H1 (cell line): ENCODE measurements at regions not wholly inside any gene's neighbourhood (a gene's known extent, or its start where the extent isn't known, plus 50 kb on each side); places are given as distances from the start of the nearest gene placed in this dataset.

Experiments used
- CTCF ChIA-PET: fragments of 300-600 bp; sonication (Branson Sonifier 250); formaldehyde crosslinking; loops from one replicate; lab custom pipeline; 2021; ENCODE audit not compliant: partially characterized antibody; lab: Charles Lee
- POLR2A ChIA-PET: fragments of 300-600 bp; sonication (Branson Sonifier 250); formaldehyde crosslinking; loops from one replicate; lab custom pipeline; 2021; ENCODE audit warnings: inconsistent platforms; ENCODE audit not compliant: partially characterized antibody; lab: Charles Lee
- DNase-seq, 2 experiments: peaks; one replicate each; pipeline versions ENCODE4 v3.0.0 to v3.0.0-alpha.2; 2010 to 2022; ENCODE audit warnings: low spot score in 2 of 2, low read depth in 1 of 2, mixed read lengths in 1 of 2
- FAIRE-seq: peaks from 2 replicates; lab custom pipeline; 2011; peaks lifted over from hg19 to GRCh38; lab: Jason Lieb, UNC
- H2AFZ ChIP-seq: 2 replicates; pipeline ENCODE4 v1.8.1; 2012; ENCODE audit warnings: low read length, inconsistent platforms
- H2AK5ac ChIP-seq: 2 replicates; pipeline ENCODE4 v1.6.1; 2013; ENCODE audit warnings: low read depth, low read length
- H2BK120ac ChIP-seq: replicated peaks from 2 replicates; pipeline ENCODE3; 2013; ENCODE audit warnings: low read depth, low read length, inconsistent platforms
- H2BK12ac ChIP-seq: 2 replicates; pipeline ENCODE4 v1.6.1; 2013; ENCODE audit warnings: low read depth, low read length
- H2BK15ac ChIP-seq: 2 replicates; pipeline ENCODE4 v1.6.1; 2013; ENCODE audit warnings: low read length
- H2BK20ac ChIP-seq: 2 replicates; pipeline ENCODE4 v1.6.1; 2013; ENCODE audit warnings: low read length
- H2BK5ac ChIP-seq: 2 replicates; pipeline ENCODE4 v1.6.1; 2013; ENCODE audit warnings: low read depth, low read length
- H3K14ac ChIP-seq: 2 replicates; pipeline ENCODE4 v1.6.1; 2013; ENCODE audit warnings: inconsistent platforms; ENCODE audit not compliant: insufficient read length
- H3K18ac ChIP-seq: 2 replicates; pipeline ENCODE4 v1.6.1; 2013; ENCODE audit warnings: low read length; ENCODE audit errors: extremely low read depth
- H3K23ac ChIP-seq: 2 replicates; pipeline ENCODE4 v1.6.1; 2013; ENCODE audit warnings: inconsistent platforms; ENCODE audit not compliant: insufficient read length
- H3K23me2 ChIP-seq: 2 replicates; pipeline ENCODE4 v1.6.1; 2013; ENCODE audit warnings: low read depth, low read length
- H3K27ac ChIP-seq: 2 replicates; pipeline ENCODE4 v1.6.1; 2011; ENCODE audit warnings: low read depth, low read length, inconsistent platforms
- H3K27me3 ChIP-seq, 4 experiments: replicated peaks in 1 of 4; 1 replicate in 1 of 4; 2 replicates in 3 of 4; pipeline versions ENCODE4 v1.6.1 to v1.8.1; 2011 to 2013; ENCODE audit warnings: low read length in 3 of 4, mild to moderate bottlenecking in 3 of 4, inconsistent platforms in 2 of 4, mixed read lengths in 2 of 4, moderate library complexity in 1 of 4; ENCODE audit not compliant: control insufficient read depth in 3 of 4, insufficient read depth in 3 of 4; ENCODE audit errors: extremely low read depth in 1 of 4
- H3K36me3 ChIP-seq, 4 experiments: 2 replicates each; pipeline versions ENCODE4 v1.6.1 to v1.8.1; 2011 to 2013; ENCODE audit warnings: mild to moderate bottlenecking in 4 of 4, low read length in 3 of 4, moderate library complexity in 2 of 4, control low read depth in 1 of 4, inconsistent platforms in 1 of 4; ENCODE audit not compliant: insufficient read depth in 4 of 4, control insufficient read depth in 2 of 4
- H3K4ac ChIP-seq: replicated peaks from 2 replicates; pipeline ENCODE3; 2013; ENCODE audit warnings: low read length, low read depth, mixed read lengths, inconsistent platforms; ENCODE audit not compliant: insufficient read length
- H3K4me1 ChIP-seq, 4 experiments: replicated peaks in 1 of 4; 1 replicate in 1 of 4; 2 replicates in 3 of 4; pipeline versions ENCODE4 v1.6.1 to v1.8.1; 2011 to 2013; ENCODE audit warnings: low read length in 3 of 4, inconsistent platforms in 2 of 4, mixed read lengths in 1 of 4; ENCODE audit not compliant: insufficient read depth in 4 of 4, control insufficient read depth in 3 of 4
- H3K4me2 ChIP-seq, 2 experiments: 2 replicates each; pipeline versions ENCODE4 v1.6.1 to v1.8.1; 2011 to 2013; ENCODE audit warnings: low read depth in 2 of 2, low read length in 2 of 2, control low read depth in 1 of 2, inconsistent platforms in 1 of 2, mild to moderate bottlenecking in 1 of 2; ENCODE audit not compliant: insufficient read depth in 1 of 2
- H3K4me3 ChIP-seq, 4 experiments: fragments of 200-600, 300-600 bp in 1 of 4; sonication (generic), shearing (Covaris generic), sonication (Bioruptor Twin) in 1 of 4; 2 replicates each; pipeline versions ENCODE4 v1.5.1 to v1.8.1; 2011 to 2016; ENCODE audit warnings: low read length in 4 of 4, low read depth in 3 of 4, control low read depth in 2 of 4, inconsistent platforms in 2 of 4, mild to moderate bottlenecking in 2 of 4, mixed read lengths in 1 of 4, moderate library complexity in 1 of 4; ENCODE audit not compliant: insufficient read depth in 2 of 4; ENCODE audit errors: extremely low read depth in 1 of 4
- H3K56ac ChIP-seq: replicated peaks from 2 replicates; pipeline ENCODE3; 2013; ENCODE audit warnings: low read depth, mild to moderate bottlenecking, mixed read lengths, low read length, inconsistent platforms; ENCODE audit not compliant: insufficient read length
- H3K79me1 ChIP-seq: 2 replicates; pipeline ENCODE4 v1.6.1; 2013; ENCODE audit warnings: low read depth, low read length, control low read depth
- H3K79me2 ChIP-seq, 2 experiments: 2 replicates each; pipeline versions ENCODE4 v1.6.1 to v1.8.1; 2012 to 2013; ENCODE audit warnings: low read length in 2 of 2, mild to moderate bottlenecking in 2 of 2, inconsistent platforms in 1 of 2; ENCODE audit not compliant: insufficient read depth in 2 of 2, control insufficient read depth in 1 of 2
- H3K9ac ChIP-seq, 4 experiments: replicated peaks in 1 of 4; 1 replicate in 1 of 4; 2 replicates in 3 of 4; pipeline versions ENCODE4 v1.6.1 to v1.8.1; 2011 to 2013; ENCODE audit warnings: low read depth in 3 of 4, low read length in 3 of 4, control low read depth in 2 of 4, mild to moderate bottlenecking in 2 of 4, moderate library complexity in 2 of 4, inconsistent platforms in 1 of 4; ENCODE audit errors: extremely low read depth in 1 of 4
- H3K9me3 ChIP-seq, 2 experiments: 2 replicates each; pipeline versions ENCODE4 v1.6.1 to v1.8.1; 2012 to 2013; ENCODE audit warnings: mild to moderate bottlenecking in 2 of 2, moderate library complexity in 2 of 2, control low read depth in 1 of 2, inconsistent platforms in 1 of 2, low read depth in 1 of 2, low read length in 1 of 2, mixed read lengths in 1 of 2; ENCODE audit not compliant: insufficient read depth in 2 of 2
- H4K20me1 ChIP-seq, 2 experiments: replicated peaks in 1 of 2; 2 replicates each; pipeline versions ENCODE3 to v1.8.1; 2011 to 2013; ENCODE audit warnings: inconsistent platforms in 2 of 2, low read length in 2 of 2, mild to moderate bottlenecking in 1 of 2; ENCODE audit not compliant: insufficient read depth in 2 of 2, control insufficient read depth in 1 of 2
- H4K5ac ChIP-seq: 2 replicates; pipeline ENCODE4 v1.6.1; 2013; ENCODE audit warnings: low read length, low read depth, mixed read lengths, inconsistent platforms; ENCODE audit not compliant: insufficient read length
- H4K8ac ChIP-seq: 2 replicates; pipeline ENCODE4 v1.8.0; 2013; ENCODE audit warnings: mild to moderate bottlenecking, moderate library complexity, low read length, inconsistent platforms; ENCODE audit not compliant: insufficient read depth; ENCODE audit errors: extremely low read depth
- H4K91ac ChIP-seq: replicated peaks from 2 replicates; pipeline ENCODE3; 2013; ENCODE audit warnings: low read length, mixed read lengths, inconsistent platforms; ENCODE audit not compliant: insufficient read length
- ATF3 ChIP-seq: IDR thresholded peaks from 2 replicates; pipeline ENCODE4 v1.6.1; 2011; ENCODE audit warnings: low read depth, mild to moderate bottlenecking, low read length; ENCODE audit not compliant: insufficient read depth
- BRCA1 ChIP-seq: IDR thresholded peaks from 2 replicates; pipeline ENCODE4 v1.6.1; 2012; ENCODE audit warnings: low read depth, low read length, improper control_type of control experiment
- CBX8 ChIP-seq: fragments of 300-800, 300-1000 bp; sonication (generic); IDR thresholded peaks from 2 replicates; pipeline ENCODE4 v1.7.1; 2016; ENCODE audit warnings: low read depth, low read length, borderline replicate concordance
- CHD1 ChIP-seq: IDR thresholded peaks from 2 replicates; pipeline ENCODE4 v1.6.1; 2012; ENCODE audit warnings: low read depth, low read length, improper control_type of control experiment
- FOSL1 ChIP-seq: IDR thresholded peaks from 2 replicates; pipeline ENCODE4 v1.6.1; 2011; ENCODE audit warnings: mild to moderate bottlenecking, low read depth, low read length, moderate library complexity; ENCODE audit not compliant: insufficient read depth
- KDM1A ChIP-seq: fragments of 200-600, 300-600 bp; sonication (generic); IDR thresholded peaks from 2 replicates; pipeline ENCODE4 v1.7.1; 2016; ENCODE audit warnings: mild to moderate bottlenecking, low read length, borderline replicate concordance
- MAFK ChIP-seq: IDR thresholded peaks from 2 replicates; pipeline ENCODE4 v1.6.1; 2012; ENCODE audit warnings: low read depth, mild to moderate bottlenecking, improper control_type of control experiment, low read length
- POLR2AphosphoS5 ChIP-seq: IDR thresholded peaks from 2 replicates; pipeline ENCODE4 v1.6.1; 2011; ENCODE audit warnings: low read depth, low read length
- POU5F1 ChIP-seq: IDR thresholded peaks from 2 replicates; pipeline ENCODE4 v1.6.1; 2011; ENCODE audit warnings: low read depth, mild to moderate bottlenecking, low read length, moderate library complexity
- RFX5 ChIP-seq: IDR thresholded peaks from 2 replicates; pipeline ENCODE4 v1.6.1; 2011; ENCODE audit warnings: low read depth, low read length, improper control_type of control experiment, borderline replicate concordance
- RXRA ChIP-seq: IDR thresholded peaks from 2 replicates; pipeline ENCODE4 v1.6.1; 2011; ENCODE audit warnings: low read depth, mild to moderate bottlenecking, low read length, moderate library complexity; ENCODE audit not compliant: insufficient read depth
- SIX5 ChIP-seq: IDR thresholded peaks from 2 replicates; pipeline ENCODE4 v1.6.1; 2011; ENCODE audit warnings: mild to moderate bottlenecking, low read depth, low read length
- SRF ChIP-seq: IDR thresholded peaks from 2 replicates; pipeline ENCODE4 v1.6.1; 2011; ENCODE audit warnings: mild to moderate bottlenecking, low read depth, low read length, moderate library complexity
- WGBS, 2 experiments: shearing (Covaris generic) in 1 of 2; methylation state at CpG; one replicate each; pipeline versions ENCODE4 v1.1.6 to v1.1.7; 2013 to 2015; ENCODE audit warnings: low lambda C conversion rate in 2 of 2, mixed read lengths in 2 of 2, inconsistent platforms in 1 of 2, low coverage in 1 of 2, missing lambda C conversion rate in 1 of 2; ENCODE audit not compliant: insufficient replicate concordance in 2 of 2, insufficient coverage in 1 of 2, insufficient read length in 1 of 2; ENCODE audit errors: extremely low coverage in 1 of 2, missing lambda C conversion rate in 1 of 2; 5-methylcytosine and 5-hydroxymethylcytosine counted together

- no peaks in the 10 kb centered on the region for H3K9me3 ChIP-seq
- peaks cover 8 to 13% (median 11%) of the 10 kb centered on the region in 4 experiments for H3K4me1 ChIP-seq
- 0 out of 2 replicates have a peak, but pooled peaks cover 2% of the 10 kb centered on the region for H3K23me2 ChIP-seq
- FAIRE-seq (no peak), DNase-seq (no peak)
- H4K8ac ChIP-seq, result no peak overlapping the region
- no peak overlapping the region for H3K27ac ChIP-seq
- no peaks in the 10 kb centered on the region for H3K27me3 ChIP-seq
- no peak overlapping the region for H3K18ac ChIP-seq
- no peak overlapping the region for H2BK20ac ChIP-seq
- no peak overlapping the region for H3K14ac ChIP-seq
- no peaks in the 10 kb centered on the region for H3K79me1 ChIP-seq
- H4K5ac ChIP-seq, result no peak overlapping the region
- H2BK12ac ChIP-seq, result no peak overlapping the region
- ChIA-PET POLR2A (interaction anchor here (0.6 to 1.9 kb wide), 3 partner anchors 31 to 134 kb away, joined by 4 to 7 read pairs (median 4); no protein-coding TSS in a partner anchor), CTCF (interaction anchor here (0.7 to 7.7 kb wide), 6 partner anchors 10 to 205 kb away, joined by 3 to 58 read pairs (median 9); no protein-coding TSS in a partner anchor)
- H3K9ac ChIP-seq, result no peak overlapping the region
- H3K36me3 ChIP-seq, result no peaks in the 10 kb centered on the region
- H2BK120ac ChIP-seq, result no peak overlapping the region
- H2AFZ ChIP-seq, result no peak overlapping the region
- no peak overlapping the region for H3K4me2 ChIP-seq
- H3K4ac ChIP-seq, result no peak overlapping the region
- no peak for TF ChIP-seq RFX5
- TF ChIP-seq MAFK, result no peak
- TF ChIP-seq SIX5, result no peak
- no peak for TF ChIP-seq CBX8
- TF ChIP-seq RXRA, result no peak
- no peak for TF ChIP-seq POU5F1
- TF ChIP-seq FOSL1, result no peak
- TF ChIP-seq CHD1, result no peak
- TF ChIP-seq KDM1A, result no peak
- TF ChIP-seq POLR2AphosphoS5, result no peak
- no peak for TF ChIP-seq SRF
- no peak for TF ChIP-seq ATF3
- no peak for TF ChIP-seq BRCA1
- H2AK5ac ChIP-seq, result no peak overlapping the region
- no peak overlapping the region for H2BK5ac ChIP-seq
- no peak overlapping the region for H4K91ac ChIP-seq
- H3K23ac ChIP-seq, result no peak overlapping the region
- H3K79me2 ChIP-seq, result no peaks in the 10 kb centered on the region
- no peaks in the 10 kb centered on the region for H4K20me1 ChIP-seq
- no peak overlapping the region for H2BK15ac ChIP-seq
- WGBS, 2 experiments, result 92% methylated on average over 3 of the region's 3 CpGs; no CpG with 5 or more reads in 1 of the 2 experiments
- H3K4me3 ChIP-seq, result no peak overlapping the region
- H3K56ac ChIP-seq, result no peak overlapping the region
Observed at GRCh38 chr12:14253496-14253895, 112.0 kb upstream of the ATF7IP start.
